WTC11 (cell line): ENCODE measurements at regions not wholly inside any gene's neighbourhood (a gene's known extent, or its start where the extent isn't known, plus 50 kb on each side); places are given as distances from the start of the nearest gene placed in this dataset.

Source experiments
- CTCF ChIP-seq: fragments of 200-600 bp; IDR thresholded peaks from 2 replicates; pipeline ENCODE4 v1.8.0; 2022; ENCODE audit warnings: antibody characterized with exemption
- GABPB1 ChIP-seq: sonication (generic); formaldehyde crosslinking; IDR thresholded peaks from 2 replicates; pipeline ENCODE4 v1.8.1; 2023; ENCODE audit warnings: mild to moderate bottlenecking, missing genetic modification reagents
- NFYB ChIP-seq: sonication (generic); formaldehyde crosslinking; conservative IDR thresholded peaks from 2 replicates; pipeline ENCODE4 v1.8.0; 2022; ENCODE audit warnings: low read depth, missing genetic modification reagents
- SMAD3 ChIP-seq: sonication (generic); formaldehyde crosslinking; IDR thresholded peaks from 2 replicates; pipeline ENCODE4 v1.8.0; 2022; ENCODE audit warnings: missing genetic modification reagents, mild to moderate bottlenecking, borderline replicate concordance
- TEAD1 ChIP-seq: sonication (generic); formaldehyde crosslinking; IDR thresholded peaks from 2 replicates; pipeline ENCODE4 v1.8.0; 2022; ENCODE audit warnings: mild to moderate bottlenecking, missing genetic modification reagents
- USF2 ChIP-seq: sonication (generic); formaldehyde crosslinking; IDR thresholded peaks from 2 replicates; pipeline ENCODE4 v1.8.1; 2023; ENCODE audit warnings: mild to moderate bottlenecking, missing genetic modification reagents, moderate library complexity
- TF ChIP-seq, protein P1 (sequence below): sonication (generic); formaldehyde crosslinking; IDR thresholded peaks from 2 replicates; pipeline ENCODE4 v1.8.0; 2022; ENCODE audit warnings: mild to moderate bottlenecking, missing genetic modification reagents
- TF ChIP-seq, protein P2 (sequence below): sonication (generic); formaldehyde crosslinking; IDR thresholded peaks from 2 replicates; pipeline ENCODE4 v1.8.0; 2023; ENCODE audit warnings: missing genetic modification reagents

DNA sequence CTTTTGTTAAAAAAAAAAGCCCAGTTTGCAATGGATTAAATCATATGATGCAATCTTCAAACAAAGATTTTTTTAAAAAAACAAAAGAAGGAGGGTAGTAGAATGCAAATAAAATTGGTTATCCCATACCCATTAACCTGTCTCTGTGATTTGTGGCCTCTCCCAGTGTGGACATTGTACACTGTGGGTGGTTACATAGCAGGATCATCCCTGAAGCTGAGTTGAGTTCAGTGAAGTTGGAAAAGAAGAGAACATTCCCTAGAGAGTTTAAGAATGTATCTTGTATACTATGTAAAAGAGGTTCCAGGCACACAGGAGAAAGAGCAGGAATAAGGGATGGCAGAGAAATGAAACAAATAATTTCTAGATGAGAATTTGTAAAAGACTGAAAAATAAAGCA, 142.4 kb upstream of the SLC16A7 start:
- no peak for TF ChIP-seq CTCF
- TF ChIP-seq GABPB1 = no peak
- TF ChIP-seq, protein P1, sequence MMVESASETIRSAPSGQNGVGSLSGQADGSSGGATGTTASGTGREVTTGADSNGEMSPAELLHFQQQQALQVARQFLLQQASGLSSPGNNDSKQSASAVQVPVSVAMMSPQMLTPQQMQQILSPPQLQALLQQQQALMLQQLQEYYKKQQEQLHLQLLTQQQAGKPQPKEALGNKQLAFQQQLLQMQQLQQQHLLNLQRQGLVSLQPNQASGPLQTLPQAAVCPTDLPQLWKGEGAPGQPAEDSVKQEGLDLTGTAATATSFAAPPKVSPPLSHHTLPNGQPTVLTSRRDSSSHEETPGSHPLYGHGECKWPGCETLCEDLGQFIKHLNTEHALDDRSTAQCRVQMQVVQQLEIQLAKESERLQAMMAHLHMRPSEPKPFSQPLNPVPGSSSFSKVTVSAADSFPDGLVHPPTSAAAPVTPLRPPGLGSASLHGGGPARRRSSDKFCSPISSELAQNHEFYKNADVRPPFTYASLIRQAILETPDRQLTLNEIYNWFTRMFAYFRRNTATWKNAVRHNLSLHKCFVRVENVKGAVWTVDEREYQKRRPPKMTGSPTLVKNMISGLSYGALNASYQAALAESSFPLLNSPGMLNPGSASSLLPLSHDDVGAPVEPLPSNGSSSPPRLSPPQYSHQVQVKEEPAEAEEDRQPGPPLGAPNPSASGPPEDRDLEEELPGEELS = no peak
- no peak for TF ChIP-seq USF2 (CRISPR knock-in tag)
- no peak for TF ChIP-seq NFYB (CRISPR knock-in tag)
- no peak for TF ChIP-seq TEAD1 (CRISPR knock-in tag)
- TF ChIP-seq SMAD3 (CRISPR knock-in tag) = no peak
- TF ChIP-seq, protein P2, sequence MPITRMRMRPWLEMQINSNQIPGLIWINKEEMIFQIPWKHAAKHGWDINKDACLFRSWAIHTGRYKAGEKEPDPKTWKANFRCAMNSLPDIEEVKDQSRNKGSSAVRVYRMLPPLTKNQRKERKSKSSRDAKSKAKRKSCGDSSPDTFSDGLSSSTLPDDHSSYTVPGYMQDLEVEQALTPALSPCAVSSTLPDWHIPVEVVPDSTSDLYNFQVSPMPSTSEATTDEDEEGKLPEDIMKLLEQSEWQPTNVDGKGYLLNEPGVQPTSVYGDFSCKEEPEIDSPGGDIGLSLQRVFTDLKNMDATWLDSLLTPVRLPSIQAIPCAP (CRISPR knock-in tag) = no peak
